NCI-H526 (cell line): ENCODE measurements at regions not wholly inside any gene's neighbourhood (a gene's known extent, or its start where the extent isn't known, plus 50 kb on each side); places are given as distances from the start of the nearest gene placed in this dataset.
"Not testable (repeated sequence)": the region's sequence is repeated elsewhere in the genome, so short reads cannot be mapped to it uniquely, and the experiment has no call there.

ENCODE experiments used
- DNase-seq, 2 experiments: peaks; one replicate each; lab custom pipeline; 2025; lab: John Stamatoyannopoulos, UW

DNA sequence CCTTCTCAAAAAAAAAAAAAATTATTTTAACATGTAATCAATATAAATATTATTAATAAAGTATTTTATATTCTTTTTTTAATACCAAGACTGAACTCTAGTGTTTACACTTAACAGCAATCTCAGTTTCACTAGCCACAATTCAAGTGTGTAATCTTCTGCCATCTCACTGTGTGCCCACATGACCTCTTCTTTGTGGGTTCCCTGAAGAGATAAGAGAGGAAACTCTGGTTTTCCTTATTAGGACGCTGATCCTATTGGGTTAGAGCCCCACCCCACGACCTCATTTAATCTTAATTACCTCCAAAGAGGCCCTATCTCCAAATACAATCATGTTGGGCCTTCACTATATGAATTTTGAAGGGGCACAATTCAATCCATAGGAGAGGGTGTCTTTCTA lies 177.6 kb downstream of the STK31 start:
- DNase-seq: no peak

GRCh38 chr7:23888958-23889357 lies 178.9 kb downstream of the STK31 start:
- DNase-seq: no peak

- DNase-seq: no peak
These were observed 179.5 kb downstream of the STK31 start for GRCh38 chr7:23889566-23889965.

DNA sequence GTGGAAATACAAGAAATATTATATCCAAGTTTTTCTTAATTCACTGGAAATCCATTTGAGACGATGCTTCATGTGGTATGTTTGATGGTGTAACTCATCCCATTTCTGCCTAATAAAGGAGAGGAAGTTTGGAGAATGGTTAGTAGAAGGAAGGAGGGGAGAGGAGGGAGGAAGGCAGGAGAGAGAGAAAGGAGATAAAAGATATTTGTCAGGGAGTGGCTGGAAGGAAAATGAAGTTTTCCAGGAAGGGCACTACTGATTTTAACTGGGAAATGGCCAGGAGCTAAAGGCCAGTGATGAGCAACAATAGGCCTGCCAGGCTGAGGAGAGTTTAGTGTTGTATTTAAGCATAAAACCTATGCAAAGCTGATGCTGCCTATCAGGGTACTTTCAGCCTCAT lies 182.0 kb downstream of the STK31 start:
- DNase-seq: no peak

- DNase-seq: no peak
These were observed 183.3 kb downstream of the STK31 start for GRCh38 chr7:23893176-23893941.

GRCh38 chr7:23893942-23894891 lies 184.2 kb downstream of the STK31 start:
- DNase-seq: no peak

DNA sequence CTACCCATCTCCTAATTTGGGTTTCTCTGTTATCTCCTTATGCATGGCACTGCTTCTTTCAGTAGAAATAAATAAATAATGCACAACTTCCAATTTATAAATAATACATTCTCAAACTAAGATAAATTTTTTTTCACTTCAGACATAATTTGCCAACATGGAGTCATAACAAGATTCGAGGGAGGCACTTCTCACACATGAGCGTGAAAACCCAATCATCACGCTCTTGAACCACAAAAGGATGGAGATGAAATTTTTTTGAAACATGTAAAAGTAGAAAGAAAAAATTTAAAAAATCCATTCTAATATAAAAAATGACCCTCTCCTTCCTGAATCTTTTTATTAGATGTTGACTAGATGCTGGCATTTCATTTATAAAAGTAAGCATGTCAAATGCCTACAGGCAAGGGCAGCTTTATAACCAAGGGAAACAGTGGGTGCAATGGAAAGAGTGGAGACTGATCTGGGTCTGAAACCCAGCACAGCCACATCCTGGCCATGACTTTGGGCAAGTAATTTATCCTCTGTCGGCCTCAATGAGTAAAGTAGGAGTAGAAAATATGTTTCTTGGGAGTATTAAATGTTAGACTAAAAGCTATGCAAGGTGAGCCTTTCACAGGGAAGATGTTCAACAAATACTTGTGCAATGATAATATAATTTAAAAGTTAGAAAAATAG lies 185.0 kb downstream of the STK31 start:
- no peak for DNase-seq

DNA sequence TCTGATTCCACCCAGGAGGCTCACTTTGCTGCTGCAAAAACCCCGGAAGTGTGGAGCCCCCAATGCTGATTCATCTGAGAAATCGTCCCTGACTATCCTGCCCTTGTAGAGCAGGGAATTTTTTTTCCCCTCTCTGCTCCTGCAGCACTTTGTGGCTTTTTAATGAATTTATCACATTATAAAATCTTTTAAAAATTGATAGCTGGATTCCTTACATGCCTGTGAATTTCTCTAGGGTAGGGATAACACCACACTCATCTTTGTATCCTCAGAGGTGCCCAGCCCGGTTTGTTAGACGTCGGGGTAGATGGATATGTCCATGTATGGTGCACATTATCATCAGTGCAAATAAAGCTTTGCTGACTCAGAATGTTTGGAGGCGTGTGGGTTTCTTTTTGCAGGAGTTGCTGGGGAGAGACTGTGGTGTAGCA lies 185.7 kb downstream of the STK31 start:
- DNase-seq: no peak

DNA sequence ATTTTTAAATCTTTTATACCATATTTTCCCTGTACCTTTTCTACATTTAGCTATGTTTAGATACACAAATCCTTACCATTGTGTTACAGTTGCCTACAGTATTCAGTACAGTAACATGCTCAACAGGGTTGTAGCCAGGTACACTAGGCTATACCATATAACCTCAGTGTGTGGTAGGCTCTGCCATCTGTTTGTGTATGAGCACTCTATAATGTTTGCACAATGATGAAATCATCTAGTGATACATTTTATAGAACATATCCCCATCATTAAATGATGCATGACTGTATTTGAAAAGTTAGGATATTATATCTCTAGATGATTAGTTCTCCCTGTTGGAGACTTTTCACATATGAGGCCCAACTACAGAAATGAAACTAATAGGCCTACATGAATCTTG lies 188.6 kb downstream of the STK31 start:
- DNase-seq: no peak

DNA sequence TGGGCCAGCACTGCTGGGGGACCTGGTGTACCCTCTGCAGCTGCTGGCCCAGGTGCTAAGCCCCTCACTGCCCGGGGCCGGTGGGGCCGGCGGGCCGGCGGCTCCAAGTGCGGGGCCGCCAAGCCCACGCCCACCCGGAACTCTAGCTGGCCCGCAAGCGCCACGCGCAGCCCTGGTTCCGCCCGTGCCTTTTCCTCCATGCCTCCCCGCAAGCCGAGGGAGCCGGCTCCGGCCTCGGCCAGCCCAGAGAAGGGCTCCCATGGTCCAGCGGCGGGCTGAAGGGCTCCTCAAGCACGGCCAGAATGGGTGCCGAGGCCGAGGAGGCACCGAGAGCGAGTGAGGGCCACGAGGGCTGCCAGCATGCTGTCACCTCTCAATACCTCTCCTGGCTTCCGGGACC lies 194.9 kb downstream of the STK31 start:
- DNase-seq: not testable (repeated sequence)

DNA sequence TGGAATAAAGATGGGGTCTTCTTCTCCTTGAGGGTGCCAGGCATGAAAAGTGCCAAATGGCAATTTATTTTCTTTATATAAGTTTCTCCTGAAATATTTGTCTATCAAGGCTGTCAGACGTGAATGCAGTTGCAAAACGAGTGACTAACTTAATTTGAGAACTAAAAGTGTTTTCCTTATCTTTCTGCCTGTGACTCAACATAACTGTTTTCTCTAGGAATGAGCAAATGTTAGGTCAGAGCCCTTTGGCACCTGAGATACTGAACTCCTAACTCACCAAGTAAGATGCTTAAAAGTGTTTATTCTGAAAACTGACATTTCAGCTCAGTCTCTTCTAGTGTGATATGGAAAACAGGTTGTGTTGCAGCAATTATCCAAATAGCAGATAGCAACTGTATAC lies 197.0 kb downstream of the STK31 start:
- DNase-seq: no peak

GRCh38 chr7:23909426-23909825 lies 199.4 kb downstream of the STK31 start:
- DNase-seq: no peak

DNA sequence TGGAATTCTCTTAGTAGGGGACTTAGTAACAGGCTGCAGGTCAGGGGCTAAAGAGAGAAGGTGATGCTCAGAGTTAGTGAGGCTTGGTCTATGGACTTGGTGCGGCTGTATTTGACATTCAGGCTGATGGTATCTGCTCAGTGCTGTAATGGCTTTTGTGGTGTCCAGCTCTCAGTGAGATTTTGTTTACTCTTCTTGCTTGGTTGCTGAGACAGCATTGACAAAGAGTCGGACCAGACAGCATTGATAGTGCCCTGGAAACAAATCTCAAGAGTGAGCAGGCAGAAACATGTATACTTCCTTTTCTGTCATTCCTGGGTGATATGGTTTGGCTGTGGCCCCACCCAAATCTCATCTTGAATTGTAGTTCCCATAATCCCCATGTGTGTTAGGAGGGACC lies 202.0 kb downstream of the STK31 start:
- DNase-seq: no peak

GRCh38 chr7:23913016-23913415 lies 203.0 kb downstream of the STK31 start:
- DNase-seq: no peak

- no peak for DNase-seq
These were observed 205.2 kb downstream of the STK31 start for GRCh38 chr7:23915236-23915635.

DNA sequence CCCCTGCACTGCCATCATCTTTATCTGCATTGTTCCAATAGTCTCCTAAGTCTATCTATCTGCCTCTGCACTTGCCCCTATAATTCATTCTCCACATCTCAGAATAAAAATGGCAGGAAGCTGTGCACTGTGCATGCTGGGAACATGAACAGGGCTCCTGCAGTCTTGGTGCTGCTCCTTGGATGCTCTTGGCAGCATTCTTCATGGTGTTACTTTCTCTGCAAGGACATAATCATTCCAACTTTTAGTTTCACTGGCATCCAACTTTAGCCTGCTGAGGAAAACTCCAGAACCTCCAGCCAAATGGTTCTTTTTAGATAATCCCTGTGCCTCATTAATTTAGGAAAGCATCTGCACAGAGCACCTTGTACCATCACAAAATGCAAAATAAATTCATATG lies 208.3 kb downstream of the STK31 start:
- no peak for DNase-seq

DNA sequence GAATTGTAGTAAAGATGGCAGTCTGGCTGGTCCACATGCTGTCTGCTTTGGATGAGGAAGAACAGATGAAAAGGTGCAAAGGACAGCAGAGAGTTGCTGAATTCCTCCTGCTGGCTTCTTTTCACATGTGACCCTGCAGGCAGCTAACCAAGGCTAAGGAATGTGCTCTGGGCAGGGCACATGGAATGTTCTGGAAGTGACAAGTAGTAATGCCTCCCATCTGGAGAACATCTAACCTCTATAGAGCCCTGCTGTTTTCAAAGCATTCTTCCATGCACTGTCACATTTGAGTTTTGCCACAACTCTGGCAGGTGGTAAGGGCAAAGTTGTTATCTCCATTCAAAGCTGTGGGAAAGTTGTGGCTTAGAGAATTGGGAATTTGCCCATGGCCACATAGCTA lies 208.8 kb downstream of the STK31 start:
- DNase-seq: no peak

DNA sequence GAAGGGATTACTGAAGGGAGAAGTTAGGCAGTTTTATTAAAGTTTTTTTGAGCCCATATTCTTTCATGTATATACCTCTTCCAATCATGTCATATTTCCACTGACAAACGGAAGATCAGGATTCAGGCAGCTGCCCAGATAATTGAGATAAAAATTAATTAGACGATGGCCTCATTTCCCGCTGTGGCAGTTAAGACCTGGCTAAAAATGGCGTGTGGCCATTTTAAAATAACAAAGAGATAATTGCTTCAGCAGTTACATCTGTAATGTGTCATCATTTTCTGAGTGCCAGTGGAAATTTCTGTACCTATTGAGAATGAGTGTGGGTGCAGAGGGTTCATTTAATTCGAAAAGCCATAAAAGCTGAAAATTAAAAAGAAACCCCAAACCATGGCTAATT lies 215.1 kb downstream of the STK31 start:
- DNase-seq: no peak

- DNase-seq: no peak
These were observed 217.8 kb downstream of the STK31 start for GRCh38 chr7:23927709-23928417.

DNA sequence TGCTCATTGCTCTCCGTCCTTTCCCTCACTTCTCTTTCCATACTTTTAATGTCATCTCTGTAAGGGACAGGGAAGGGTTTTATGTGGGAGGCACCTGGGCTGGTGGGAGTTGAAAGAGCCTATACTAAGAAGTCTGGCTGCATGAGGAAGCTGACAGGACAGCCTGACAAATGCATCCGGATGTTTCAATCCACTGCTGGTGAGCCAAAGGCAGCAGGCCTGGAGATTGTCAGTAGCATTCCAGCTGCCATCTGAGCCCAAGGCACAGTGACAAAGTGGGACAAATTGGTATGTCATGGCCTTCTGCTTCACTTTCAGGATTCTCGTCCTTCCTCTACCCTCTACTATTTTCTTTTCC lies 218.4 kb downstream of the STK31 start:
- no peak for DNase-seq

- no peak for DNase-seq
These were observed 220.3 kb downstream of the STK31 start for GRCh38 chr7:23930312-23930711.

GRCh38 chr7:23931633-23932032 lies 221.6 kb downstream of the STK31 start:
- DNase-seq: no peak
